ENCODE measurements at regions not wholly inside any gene's neighbourhood (a gene's known extent, or its start where the extent isn't known, plus 50 kb on each side); places are given as distances from the start of the nearest gene placed in this dataset.

- no peak for DNase-seq (ENCODE audit: low spot score)
These were observed 735.4 kb upstream of the TMEM132C start for GRCh38 chr12:127531542-127531941.

DNA sequence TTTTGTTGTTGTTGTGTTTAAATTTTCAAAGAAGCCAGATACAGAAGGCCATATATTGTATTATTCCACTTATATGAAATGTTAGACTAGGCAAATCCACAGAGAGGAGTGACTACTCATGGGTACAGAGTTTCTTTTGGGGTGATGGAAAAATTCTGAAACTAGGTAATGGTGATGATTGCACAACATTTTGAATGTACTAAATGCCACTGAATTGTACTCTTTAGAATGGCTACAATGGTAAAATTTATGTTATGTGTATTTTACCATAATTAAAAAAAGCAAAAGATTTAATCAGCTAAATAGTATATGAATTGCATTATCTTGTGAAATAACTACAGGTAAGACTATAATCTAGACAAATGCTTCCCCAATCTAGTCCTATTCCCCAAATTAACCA is 733.6 kb upstream of the TMEM132C start:
- DNase-seq (ENCODE audit: low spot score): no peak

DNA sequence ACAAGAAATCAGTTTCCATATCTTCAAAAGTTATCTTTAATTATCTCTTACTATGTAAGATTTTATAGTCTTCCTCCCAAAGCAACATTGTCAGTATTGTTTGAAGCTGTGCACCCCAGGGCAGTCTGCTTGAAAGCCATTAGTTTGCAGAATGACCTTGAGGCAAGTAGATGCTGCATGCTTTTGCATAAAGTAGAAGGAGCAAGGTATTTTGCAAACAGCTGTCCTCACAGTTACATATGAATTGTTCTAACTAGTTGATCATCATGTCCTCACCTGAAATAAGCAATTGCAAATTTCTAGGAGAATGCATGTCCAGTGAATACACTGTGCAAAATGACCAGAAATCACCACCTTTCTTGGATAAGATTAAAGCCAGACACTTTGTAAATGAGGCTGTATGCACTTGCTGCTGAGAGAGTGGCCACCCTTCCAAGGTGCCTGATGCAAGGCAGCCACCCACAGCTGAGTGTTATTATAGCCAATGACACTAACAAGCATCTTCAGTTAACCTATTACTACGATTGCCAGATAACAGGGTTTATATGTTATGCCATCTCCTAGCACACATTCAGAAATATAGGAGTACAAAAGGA is 730.0 kb upstream of the TMEM132C start:
- DNase-seq (ENCODE audit: low spot score): no peak

- no peak for DNase-seq (ENCODE audit: low spot score)
These were observed 728.7 kb upstream of the TMEM132C start for GRCh38 chr12:127538316-127538715.

DNA sequence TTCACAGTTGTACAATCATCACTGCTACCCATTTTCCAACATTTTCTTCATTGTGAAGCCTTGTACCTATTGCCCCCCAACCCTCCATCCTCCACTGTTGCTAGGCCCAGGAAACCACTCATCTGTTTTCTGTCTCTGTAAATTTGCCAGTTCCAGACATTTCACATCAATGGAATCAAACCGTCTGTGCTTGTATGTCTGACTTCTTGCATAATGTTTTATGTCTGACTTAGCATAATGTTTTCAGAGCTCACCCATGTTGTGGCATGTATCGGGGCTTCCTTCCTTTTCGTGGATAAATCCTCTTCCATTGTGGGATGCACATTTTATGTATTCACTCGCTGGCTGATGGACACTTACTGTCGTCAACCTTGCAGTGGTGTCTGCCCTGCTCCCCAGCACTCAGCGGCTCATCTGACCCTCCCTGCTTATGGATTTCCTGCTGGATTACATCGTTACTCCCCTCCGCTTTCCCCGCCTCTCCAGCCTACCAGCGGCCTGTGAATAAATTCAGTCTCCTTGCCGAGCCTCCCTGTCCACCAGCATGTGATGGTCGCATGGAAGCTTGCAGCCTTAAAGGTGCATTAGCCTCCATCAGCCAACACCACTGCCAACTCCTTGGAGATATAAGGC is 727.6 kb upstream of the TMEM132C start:
- DNase-seq (ENCODE audit: low spot score): no peak

- DNase-seq (ENCODE audit: low spot score): no peak
These were observed 724.6 kb upstream of the TMEM132C start for GRCh38 chr12:127542391-127542790.

GRCh38 chr12:127542931-127543330 is 724.0 kb upstream of the TMEM132C start:
- DNase-seq (ENCODE audit: low spot score): no peak

- no peak for DNase-seq (ENCODE audit: low spot score)
These were observed 720.1 kb upstream of the TMEM132C start for GRCh38 chr12:127546721-127547505.

DNA sequence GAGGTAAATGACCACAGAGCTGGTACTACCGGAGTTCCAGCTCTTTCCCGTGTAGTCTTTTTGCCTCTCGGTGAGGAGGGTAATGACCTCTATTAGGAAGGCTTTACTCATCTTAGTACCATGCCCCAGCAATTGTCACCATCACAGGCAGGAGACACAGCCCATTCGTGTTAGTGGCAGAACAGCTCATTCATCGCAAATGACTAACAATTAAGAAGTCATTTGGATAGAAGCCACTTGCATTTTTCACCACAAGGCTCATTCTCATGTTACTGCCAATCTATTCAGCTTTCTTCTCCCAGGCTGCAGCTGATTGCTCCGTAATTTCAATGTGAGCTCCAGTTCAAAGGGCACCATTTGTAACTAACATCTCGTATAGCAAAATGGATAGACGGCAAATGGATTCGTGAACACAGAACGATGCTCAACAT is 718.8 kb upstream of the TMEM132C start:
- no peak for DNase-seq (ENCODE audit: low spot score)

GRCh38 chr12:127550271-127550670 is 716.7 kb upstream of the TMEM132C start:
- DNase-seq (ENCODE audit: low spot score): no peak

- no peak for DNase-seq (ENCODE audit: low spot score)
These were observed 714.1 kb upstream of the TMEM132C start for GRCh38 chr12:127552838-127553237.

DNA sequence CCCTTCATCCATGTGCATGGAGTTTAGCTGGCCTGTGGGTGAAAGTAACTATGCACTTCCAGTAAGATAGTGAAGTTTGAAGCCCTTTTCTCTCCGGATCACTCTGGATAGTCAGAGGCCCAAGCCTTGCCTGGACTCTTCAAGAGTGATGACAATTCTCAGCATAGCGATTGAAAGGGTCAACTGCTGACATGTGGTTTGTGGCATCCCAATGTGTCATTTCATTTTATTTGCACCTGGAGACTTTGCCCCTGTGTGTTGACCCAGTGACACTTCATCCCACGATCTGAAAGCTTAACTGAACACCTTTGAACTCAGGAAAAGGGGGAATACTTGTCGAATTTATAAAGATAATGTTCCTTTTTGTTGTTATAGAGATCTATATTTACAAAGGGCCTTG is 711.9 kb upstream of the TMEM132C start:
- no peak for DNase-seq (ENCODE audit: low spot score)

- DNase-seq (ENCODE audit: low spot score): no peak
These were observed 710.6 kb upstream of the TMEM132C start for GRCh38 chr12:127556231-127556886.

DNA sequence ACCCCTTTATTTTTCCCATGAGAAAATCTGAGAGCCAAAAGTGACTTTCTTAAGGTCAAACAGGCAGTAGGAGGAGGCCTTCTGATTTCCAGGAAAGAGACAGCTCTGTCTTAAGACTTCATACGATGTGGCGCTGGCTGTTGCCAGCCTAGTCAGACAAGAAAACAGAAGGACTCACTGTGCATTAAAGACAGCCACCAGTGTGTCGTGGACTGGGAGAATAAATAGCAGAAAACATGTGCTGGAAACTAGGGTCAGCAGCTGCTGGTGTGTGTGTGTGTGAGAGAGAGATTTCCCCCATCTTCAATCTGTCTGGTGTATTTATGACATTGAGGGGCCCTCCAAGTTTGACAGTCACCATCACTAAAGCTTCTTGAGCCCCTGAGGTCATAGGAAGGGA is 708.6 kb upstream of the TMEM132C start:
- DNase-seq (ENCODE audit: low spot score): no peak

GRCh38 chr12:127559349-127560040 is 707.5 kb upstream of the TMEM132C start:
- DNase-seq (ENCODE audit: low spot score): no peak

- DNase-seq (ENCODE audit: low spot score): no peak
These were observed 706.9 kb upstream of the TMEM132C start for GRCh38 chr12:127560041-127560478.

GRCh38 chr12:127562816-127563215 is 704.2 kb upstream of the TMEM132C start:
- no peak for DNase-seq (ENCODE audit: low spot score)

- DNase-seq (ENCODE audit: low spot score): no peak
These were observed 701.7 kb upstream of the TMEM132C start for GRCh38 chr12:127565241-127565640.

DNA sequence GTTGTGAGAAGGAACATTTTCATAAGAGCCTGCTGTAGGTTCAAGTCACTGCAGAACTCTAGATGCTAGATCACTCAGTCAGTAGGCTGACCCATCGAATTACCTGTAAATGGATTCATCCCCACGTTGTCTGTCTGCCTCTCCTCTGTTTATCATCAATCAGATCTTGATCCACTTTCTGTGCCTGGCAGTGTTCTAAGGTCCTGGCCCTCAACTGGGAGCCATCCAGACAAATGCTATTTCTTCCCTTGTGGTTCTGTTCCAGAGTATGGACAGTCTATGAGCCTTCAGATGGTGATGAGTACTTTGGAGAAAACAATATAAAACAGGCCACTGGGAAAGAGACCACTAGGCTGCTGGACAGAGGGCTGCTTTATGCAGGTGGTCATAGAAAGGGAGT is 699.4 kb upstream of the TMEM132C start:
- no peak for DNase-seq (ENCODE audit: low spot score)

DNA sequence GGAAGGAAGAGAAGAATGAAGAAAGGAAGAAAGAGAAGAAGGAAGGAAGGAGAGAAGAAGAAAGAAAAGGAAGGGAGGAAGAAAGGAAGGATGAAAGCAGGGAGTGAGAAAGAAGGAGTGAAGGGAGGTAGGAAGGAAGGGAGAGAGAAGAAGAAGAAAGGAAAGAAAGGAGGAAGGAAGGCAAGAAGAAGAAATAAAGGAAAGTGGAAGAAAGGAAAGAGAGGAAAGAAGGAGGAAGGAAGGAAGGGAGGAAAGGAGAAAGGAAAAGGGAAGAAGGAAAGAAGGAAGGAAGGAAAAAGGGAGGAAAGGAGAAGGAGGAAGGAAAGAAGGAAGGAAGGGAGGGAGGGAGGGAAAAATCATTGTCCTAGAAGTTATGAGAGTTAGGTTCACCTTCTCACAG is 696.6 kb upstream of the TMEM132C start:
- no peak for DNase-seq (ENCODE audit: low spot score)

DNA sequence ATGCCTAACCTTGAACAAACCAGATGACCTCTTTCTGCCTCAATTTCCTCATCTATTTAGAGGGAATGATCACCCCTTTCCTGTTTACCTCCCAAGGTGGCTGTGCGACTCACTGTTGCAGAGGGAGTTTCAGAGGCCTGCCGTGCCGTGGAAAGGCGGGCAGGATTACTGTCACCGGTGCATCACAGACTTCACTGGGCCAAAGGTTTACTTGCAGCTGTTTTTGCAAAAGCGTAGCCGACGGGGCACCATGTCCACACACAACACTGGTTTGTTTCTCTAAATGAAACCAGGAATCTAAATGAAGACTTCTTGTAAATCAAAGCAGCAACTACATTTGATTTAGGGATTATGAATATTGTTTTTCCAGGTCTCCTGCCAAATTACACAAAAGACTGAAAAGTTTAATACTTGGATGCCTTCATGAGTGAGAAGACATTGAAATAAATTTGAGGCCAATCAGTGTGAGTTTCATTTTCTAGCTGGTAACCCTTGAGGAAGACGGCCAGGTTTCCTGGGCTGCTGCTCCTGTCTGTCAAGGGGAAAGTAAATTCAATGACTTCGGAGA is 696.1 kb upstream of the TMEM132C start:
- DNase-seq (ENCODE audit: low spot score): no peak

GRCh38 chr12:127571578-127571977 is 695.4 kb upstream of the TMEM132C start:
- DNase-seq (ENCODE audit: low spot score): no peak

All from D341Med (cell line).